SU-DHL-6 (cell line): ENCODE measurements at regions not wholly inside any gene's neighbourhood (a gene's known extent, or its start where the extent isn't known, plus 50 kb on each side); places are given as distances from the start of the nearest gene placed in this dataset.

Source experiments
- H2AFZ ChIP-seq: fragments of 200-600 bp; sonication (generic); 2 replicates; pipeline ENCODE4 v1.6.1; 2014; ENCODE audit warnings: low read depth, mild to moderate bottlenecking, moderate library complexity, mixed read lengths, antibody characterized with exemption, low read length; ENCODE audit not compliant: severe bottlenecking
- H3F3A ChIP-seq: fragments of 200-600 bp; shearing (Covaris generic); 2 replicates; pipeline ENCODE4 v1.6.0; 2016; ENCODE audit warnings: antibody characterized with exemption, mild to moderate bottlenecking; ENCODE audit not compliant: insufficient read depth
- H3K27ac ChIP-seq: fragments of 200-600 bp; sonication (generic); 2 replicates; pipeline ENCODE4 v1.5.1; 2016; ENCODE audit warnings: low read depth, mild to moderate bottlenecking, low read length, moderate library complexity, mixed read lengths
- H3K27me3 ChIP-seq: fragments of 200-600 bp; sonication (generic), shearing (Covaris generic); 2 replicates; pipeline ENCODE4 v1.6.0; 2014; ENCODE audit warnings: mild to moderate bottlenecking, low read length
- H3K36me3 ChIP-seq: fragments of 200-600 bp; sonication (generic); 2 replicates; pipeline ENCODE4 v1.6.1; 2014; ENCODE audit warnings: mild to moderate bottlenecking, low read length, mixed read lengths
- H3K4me2 ChIP-seq: fragments of 300-600, 200-600 bp; shearing (Covaris generic), sonication (generic); 2 replicates; pipeline ENCODE4 v1.6.0; 2014; ENCODE audit warnings: low read length, low read depth, mild to moderate bottlenecking; ENCODE audit not compliant: poor library complexity, severe bottlenecking
- H3K4me3 ChIP-seq: fragments of 200-600 bp; sonication (generic); 2 replicates; pipeline ENCODE4 v1.5.1; 2014; ENCODE audit warnings: antibody characterized with exemption, low read length, mild to moderate bottlenecking, mixed read lengths; ENCODE audit not compliant: insufficient read depth, poor library complexity, severe bottlenecking
- H3K79me2 ChIP-seq: fragments of 200-600 bp; sonication (generic); 2 replicates; pipeline ENCODE4 v1.6.1; 2014; ENCODE audit warnings: mild to moderate bottlenecking, low read length, moderate library complexity; ENCODE audit not compliant: insufficient read depth
- H3K9ac ChIP-seq: fragments of 200-600 bp; sonication (generic); 2 replicates; pipeline ENCODE4 v1.7.0; 2014; ENCODE audit warnings: mild to moderate bottlenecking, low read length
- H3K9me2 ChIP-seq: fragments of 200-600 bp; sonication (generic); replicated peaks from 2 replicates; pipeline ENCODE4 v1.6.1; 2014; ENCODE audit warnings: low read length; ENCODE audit not compliant: insufficient read depth
- H3K9me3 ChIP-seq: fragments of 200-600 bp; sonication (generic); 2 replicates; pipeline ENCODE4 v1.6.1; 2014; ENCODE audit warnings: low read length, mixed read lengths; ENCODE audit not compliant: insufficient read depth
- H4K20me1 ChIP-seq: fragments of 200-600 bp; sonication (generic); 2 replicates; pipeline ENCODE4 v1.6.1; 2014; ENCODE audit warnings: low read depth, mild to moderate bottlenecking, antibody characterized with exemption, low read length, moderate library complexity, mixed read lengths
- CTCF ChIP-seq: fragments of 200-600 bp; sonication (generic); IDR thresholded peaks from one replicate; pipeline ENCODE4 v1.5.1; 2017; ENCODE audit warnings: antibody characterized with exemption, mild to moderate bottlenecking, low read length, moderate library complexity; ENCODE audit not compliant: insufficient read depth, poor library complexity, severe bottlenecking
- EZH2phosphoT487 ChIP-seq: fragments of 200-600 bp; sonication (generic), shearing (Covaris generic); conservative IDR thresholded peaks from 2 replicates; pipeline ENCODE4 v1.6.1; 2018; ENCODE audit warnings: mild to moderate bottlenecking, antibody characterized with exemption, low read length, moderate library complexity, mixed read lengths

GRCh38 chr10:125510998-125511397, 172.0 kb downstream of the TEX36 start:
- H3K4me2 ChIP-seq, result no peak overlapping the region
- no peaks in the 10 kb centered on the region for H3K79me2 ChIP-seq
- no peaks in the 10 kb centered on the region for H4K20me1 ChIP-seq
- H3K27ac ChIP-seq, result no peak overlapping the region
- TF ChIP-seq EZH2phosphoT487, result no peak
- no peak for TF ChIP-seq CTCF
- H3K9ac ChIP-seq, result no peak overlapping the region
- no peaks in the 10 kb centered on the region for H3K27me3 ChIP-seq
- no peaks in the 10 kb centered on the region for H3F3A ChIP-seq
- H2AFZ ChIP-seq, result no peak overlapping the region
- no peaks in the 10 kb centered on the region for H3K36me3 ChIP-seq
- no peaks in the 10 kb centered on the region for H3K9me2 ChIP-seq
- no peak overlapping the region for H3K4me3 ChIP-seq
- H3K9me3 ChIP-seq, result no peaks in the 10 kb centered on the region

- Histone ChIP-seq H3K9me2 (no peaks in the 10 kb centered on the region), H3K27me3 (no peaks in the 10 kb centered on the region), H3K27ac (no peak overlapping the region), H3K9me3 (no peaks in the 10 kb centered on the region), H2AFZ (no peak overlapping the region), H3K4me2 (no peak overlapping the region), H3K4me3 (no peak overlapping the region), H3K79me2 (no peaks in the 10 kb centered on the region), H3F3A (no peaks in the 10 kb centered on the region), H3K36me3 (no peaks in the 10 kb centered on the region), H4K20me1 (no peaks in the 10 kb centered on the region), H3K9ac (no peak overlapping the region)
- TF ChIP-seq CTCF (no peak), EZH2phosphoT487 (no peak)
These were observed 177.3 kb downstream of the TEX36 start for GRCh38 chr10:125505648-125506047.

- Histone ChIP-seq H2AFZ (no peak overlapping the region), H3K36me3 (no peaks in the 10 kb centered on the region), H3K4me2 (no peak overlapping the region), H3K79me2 (no peaks in the 10 kb centered on the region), H4K20me1 (no peaks in the 10 kb centered on the region), H3K9me2 (no peaks in the 10 kb centered on the region), H3K9me3 (no peaks in the 10 kb centered on the region), H3K27ac (no peak overlapping the region), H3K9ac (no peak overlapping the region), H3F3A (no peaks in the 10 kb centered on the region), H3K4me3 (no peak overlapping the region), H3K27me3 (no peaks in the 10 kb centered on the region)
- TF ChIP-seq CTCF (no peak), EZH2phosphoT487 (no peak)
These were observed 180.7 kb downstream of the TEX36 start for GRCh38 chr10:125502276-125502675.
